SK-N-SH (cell line): ENCODE measurements at regions not wholly inside any gene's neighbourhood (a gene's known extent, or its start where the extent isn't known, plus 50 kb on each side); places are given as distances from the start of the nearest gene placed in this dataset.

Experiments used
- CTCF ChIA-PET: fragments of 300-600, 350-600 bp; formaldehyde crosslinking; extraction: SDS; loops from one replicate; lab custom pipeline; 2021; lab: Yijun Ruan, JAX
- POLR2A ChIA-PET: fragments of 350-600 bp; sonication (Branson Sonifier 250); formaldehyde crosslinking; extraction: SDS; loops from one replicate; lab custom pipeline; 2020; ENCODE audit warnings: antibody characterized with exemption, inconsistent platforms; lab: Yijun Ruan, JAX
- DNase-seq: peaks from one replicate; pipeline ENCODE4 v3.0.0; 2012
- H2AFZ ChIP-seq: fragments of 200-600 bp; sonication (generic); 2 replicates; pipeline ENCODE4 v1.8.1; 2016; ENCODE audit warnings: antibody characterized with exemption, mild to moderate bottlenecking, low read depth
- H3F3A ChIP-seq: fragments of 200-600 bp; sonication (generic); replicated peaks from 2 replicates; pipeline ENCODE3; 2016; ENCODE audit warnings: antibody characterized with exemption, mild to moderate bottlenecking; ENCODE audit not compliant: insufficient read depth
- H3K27ac ChIP-seq, 2 experiments: fragments of 200-500 bp in 1 of 2; fragments of 200-600 bp in 1 of 2; sonication (Bioruptor generic) in 1 of 2; sonication (generic), shearing (Covaris generic) in 1 of 2; 2 replicates each; pipeline versions ENCODE4 v1.5.1 to v1.6.1; 2014 to 2016; ENCODE audit warnings: low read depth in 2 of 2, inconsistent platforms in 1 of 2, low read length in 1 of 2, mild to moderate bottlenecking in 1 of 2, mixed read lengths in 1 of 2
- H3K27me3 ChIP-seq: fragments of 200-600 bp; sonication (generic), shearing (Covaris generic); 2 replicates; pipeline ENCODE4 v1.6.1; 2016; ENCODE audit warnings: mixed run types; ENCODE audit not compliant: insufficient read depth
- H3K36me3 ChIP-seq, 2 experiments: fragments of 200-500 bp in 1 of 2; fragments of 200-600 bp in 1 of 2; sonication (Bioruptor generic) in 1 of 2; sonication (generic) in 1 of 2; replicated peaks in 1 of 2; 2 replicates each; pipeline versions ENCODE3 to v1.5.1; 2014 to 2016; ENCODE audit warnings: low read length in 1 of 2, mild to moderate bottlenecking in 1 of 2; ENCODE audit not compliant: insufficient read depth in 2 of 2, control insufficient read depth in 1 of 2
- H3K4me1 ChIP-seq, 2 experiments: fragments of 200-500 bp in 1 of 2; fragments of 200-600 bp in 1 of 2; sonication (Bioruptor generic) in 1 of 2; sonication (generic), shearing (Covaris generic) in 1 of 2; 2 replicates each; pipeline versions ENCODE4 v1.5.1 to v1.6.1; 2014 to 2016; ENCODE audit warnings: low read depth in 1 of 2, low read length in 1 of 2, mixed run types in 1 of 2; ENCODE audit not compliant: insufficient read depth in 2 of 2, control insufficient read depth in 1 of 2
- H3K4me2 ChIP-seq: fragments of 200-600 bp; sonication (generic), shearing (Covaris generic); 2 replicates; pipeline ENCODE4 v1.6.1; 2017; ENCODE audit warnings: mixed run types
- H3K4me3 ChIP-seq, 2 experiments: fragments of 200-500 bp in 1 of 2; fragments of 200-600 bp in 1 of 2; sonication (Bioruptor generic) in 1 of 2; sonication (generic), shearing (Covaris generic) in 1 of 2; 2 replicates each; pipeline versions ENCODE4 v1.5.1 to v1.8.1; 2014 to 2016; ENCODE audit warnings: low read depth in 2 of 2, inconsistent platforms in 1 of 2, low read length in 1 of 2, mild to moderate bottlenecking in 1 of 2, mixed read lengths in 1 of 2, moderate library complexity in 1 of 2
- H3K79me2 ChIP-seq: fragments of 200-600 bp; sonication (generic); 2 replicates; pipeline ENCODE4 v1.8.1; 2017; ENCODE audit warnings: mild to moderate bottlenecking; ENCODE audit not compliant: insufficient read depth
- H3K9ac ChIP-seq: fragments of 200-600 bp; sonication (generic); 2 replicates; pipeline ENCODE4 v1.6.1; 2017; ENCODE audit warnings: mixed run types
- H3K9me2 ChIP-seq: fragments of 200-600 bp; sonication (generic); 2 replicates; pipeline ENCODE4 v1.6.1; 2017; ENCODE audit warnings: mixed run types
- H3K9me3 ChIP-seq: fragments of 200-600 bp; sonication (generic); 2 replicates; pipeline ENCODE4 v1.6.1; 2017; ENCODE audit warnings: mixed run types, mild to moderate bottlenecking, moderate library complexity
- H4K20me1 ChIP-seq: fragments of 200-600 bp; sonication (generic); 2 replicates; pipeline ENCODE4 v1.6.1; 2017; ENCODE audit warnings: mild to moderate bottlenecking, mixed run types; ENCODE audit not compliant: insufficient read depth
- GABPA ChIP-seq: IDR thresholded peaks from 2 replicates; pipeline ENCODE4 v1.4.0; 2012; ENCODE audit warnings: low read depth, mild to moderate bottlenecking
- JUND ChIP-seq: IDR thresholded peaks from 2 replicates; pipeline ENCODE4 v1.4.0; 2012
- MEF2A ChIP-seq: IDR thresholded peaks from 2 replicates; pipeline ENCODE4 v1.4.0; 2012; ENCODE audit warnings: low read depth, borderline replicate concordance
- MXI1 ChIP-seq: IDR thresholded peaks from 2 replicates; pipeline ENCODE4 v1.6.1; 2012; ENCODE audit warnings: mild to moderate bottlenecking, low read depth, low read length, improper control_type of control experiment
- NRF1 ChIP-seq: IDR thresholded peaks from 2 replicates; pipeline ENCODE4 v1.6.1; 2012; ENCODE audit warnings: low read depth, mild to moderate bottlenecking, low read length
- RAD21 ChIP-seq: IDR thresholded peaks from 2 replicates; pipeline ENCODE4 v1.6.1; 2012; ENCODE audit warnings: mild to moderate bottlenecking, low read length
- RCOR1 ChIP-seq: fragments of 150-350 bp; IDR thresholded peaks from 2 replicates; pipeline ENCODE4 v1.6.1; 2017; ENCODE audit warnings: antibody characterized with exemption, low read length
- RFX5 ChIP-seq: IDR thresholded peaks from 2 replicates; pipeline ENCODE4 v1.6.1; 2012; ENCODE audit warnings: mild to moderate bottlenecking, improper control_type of control experiment, low read length
- TEAD4 ChIP-seq: IDR thresholded peaks from 2 replicates; pipeline ENCODE4 v1.4.0; 2012; ENCODE audit warnings: mild to moderate bottlenecking, borderline replicate concordance; ENCODE audit not compliant: insufficient read depth
- YY1 ChIP-seq: IDR thresholded peaks from 2 replicates; pipeline ENCODE4 v1.4.0; 2012; ENCODE audit warnings: low read depth, mild to moderate bottlenecking
- WGBS: methylation state at CpG from one replicate; pipeline ENCODE4 v1.1.6; 2017; ENCODE audit warnings: low lambda C conversion rate; 5-methylcytosine and 5-hydroxymethylcytosine counted together
- TF ChIP-seq, protein P1 (sequence below): IDR thresholded peaks from 2 replicates; pipeline ENCODE4 v1.4.0; 2012; ENCODE audit warnings: low read depth
- TF ChIP-seq, protein P2 (sequence below): IDR thresholded peaks from 2 replicates; pipeline ENCODE4 v1.4.0; 2012; ENCODE audit warnings: low read depth, borderline replicate concordance
- TF ChIP-seq, protein P3 (sequence below): fragments of 200-600 bp; sonication (generic); IDR thresholded peaks from 2 replicates; pipeline ENCODE4 v1.6.1; 2017; ENCODE audit warnings: antibody characterized with exemption, mild to moderate bottlenecking, moderate library complexity
- TF ChIP-seq, protein P4 (sequence below): fragments of 150-350 bp; IDR thresholded peaks from 2 replicates; pipeline ENCODE4 v1.6.1; 2016; ENCODE audit warnings: mild to moderate bottlenecking, low read depth, low read length

DNA sequence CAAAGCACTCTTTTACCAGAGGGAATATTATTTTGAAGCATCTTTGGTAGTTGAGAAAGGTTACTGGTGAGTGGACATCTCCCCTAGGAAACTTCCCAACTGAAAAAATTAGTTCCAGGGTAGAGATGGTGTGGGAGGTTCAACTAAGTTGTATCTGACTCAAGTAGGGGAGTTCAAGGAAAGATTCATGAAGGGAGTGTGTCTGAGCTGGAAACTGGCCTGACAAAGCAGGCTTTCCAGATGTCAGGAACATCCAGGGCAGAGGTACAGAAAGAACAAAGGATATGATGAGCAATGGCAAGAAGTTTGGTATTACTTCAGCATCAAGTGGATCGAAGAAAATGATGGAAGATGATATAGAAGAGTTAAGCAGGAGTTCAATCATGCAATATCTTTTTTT lies 458.0 kb upstream of the RIOK2 start:
- H3K4me3 ChIP-seq: no peak overlapping the region
- H3K9ac ChIP-seq: no peak overlapping the region
- H3K9me3 ChIP-seq: no peaks in the 10 kb centered on the region
- H3K27me3 ChIP-seq: no peaks in the 10 kb centered on the region
- CTCF ChIA-PET: no interaction called here
- no peaks in the 10 kb centered on the region for H4K20me1 ChIP-seq
- H3F3A ChIP-seq: no peaks in the 10 kb centered on the region
- H3K79me2 ChIP-seq: no peaks in the 10 kb centered on the region
- H2AFZ ChIP-seq: no peak overlapping the region
- H3K27ac ChIP-seq: no peak overlapping the region
- no peak overlapping the region for H3K4me2 ChIP-seq
- H3K36me3 ChIP-seq: no peaks in the 10 kb centered on the region
- H3K9me2 ChIP-seq: no peaks in the 10 kb centered on the region
- WGBS: 9% methylated on average over 1 of the region's 1 CpG
- H3K4me1 ChIP-seq: no peaks in the 10 kb centered on the region
- POLR2A ChIA-PET: no interaction called here
- no peak for DNase-seq
- TF ChIP-seq NRF1: no peak

DNA sequence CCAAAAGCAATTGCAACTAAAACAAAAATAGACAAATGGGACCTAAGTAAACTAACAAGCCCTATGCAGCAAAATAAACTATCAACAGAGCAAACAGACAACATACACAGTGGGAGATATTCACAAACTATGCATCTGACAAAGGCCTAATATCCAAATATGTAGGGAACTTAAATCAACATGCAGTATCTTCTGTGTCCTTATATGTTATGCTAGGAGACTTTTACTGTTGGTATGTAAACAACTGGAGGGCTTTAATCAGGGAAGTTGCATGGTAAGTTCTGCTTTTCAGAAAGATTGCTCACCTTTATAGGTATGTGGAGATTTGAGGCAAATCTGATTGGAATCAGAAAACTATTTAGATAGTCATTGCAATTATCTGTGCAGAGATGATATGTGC lies 461.2 kb upstream of the RIOK2 start:
- Histone ChIP-seq H3K4me2 (no peak overlapping the region), H3F3A (no peaks in the 10 kb centered on the region), H4K20me1 (no peaks in the 10 kb centered on the region), H3K4me1 (no peaks in the 10 kb centered on the region), H3K4me3 (no peak overlapping the region), H3K9ac (no peak overlapping the region), H3K9me3 (peaks cover 8% of the 10 kb centered on the region), H2AFZ (no peak overlapping the region), H3K27me3 (no peaks in the 10 kb centered on the region), H3K9me2 (no peaks in the 10 kb centered on the region), H3K79me2 (no peaks in the 10 kb centered on the region), H3K27ac (no peak overlapping the region), H3K36me3 (no peaks in the 10 kb centered on the region)
- DNase-seq: no peak
- POLR2A ChIA-PET: no interaction called here
- TF ChIP-seq, protein P1, sequence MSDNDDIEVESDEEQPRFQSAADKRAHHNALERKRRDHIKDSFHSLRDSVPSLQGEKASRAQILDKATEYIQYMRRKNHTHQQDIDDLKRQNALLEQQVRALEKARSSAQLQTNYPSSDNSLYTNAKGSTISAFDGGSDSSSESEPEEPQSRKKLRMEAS: no peak
- TF ChIP-seq YY1: no peak
- no peak for TF ChIP-seq JUND
- TF ChIP-seq, protein P2, sequence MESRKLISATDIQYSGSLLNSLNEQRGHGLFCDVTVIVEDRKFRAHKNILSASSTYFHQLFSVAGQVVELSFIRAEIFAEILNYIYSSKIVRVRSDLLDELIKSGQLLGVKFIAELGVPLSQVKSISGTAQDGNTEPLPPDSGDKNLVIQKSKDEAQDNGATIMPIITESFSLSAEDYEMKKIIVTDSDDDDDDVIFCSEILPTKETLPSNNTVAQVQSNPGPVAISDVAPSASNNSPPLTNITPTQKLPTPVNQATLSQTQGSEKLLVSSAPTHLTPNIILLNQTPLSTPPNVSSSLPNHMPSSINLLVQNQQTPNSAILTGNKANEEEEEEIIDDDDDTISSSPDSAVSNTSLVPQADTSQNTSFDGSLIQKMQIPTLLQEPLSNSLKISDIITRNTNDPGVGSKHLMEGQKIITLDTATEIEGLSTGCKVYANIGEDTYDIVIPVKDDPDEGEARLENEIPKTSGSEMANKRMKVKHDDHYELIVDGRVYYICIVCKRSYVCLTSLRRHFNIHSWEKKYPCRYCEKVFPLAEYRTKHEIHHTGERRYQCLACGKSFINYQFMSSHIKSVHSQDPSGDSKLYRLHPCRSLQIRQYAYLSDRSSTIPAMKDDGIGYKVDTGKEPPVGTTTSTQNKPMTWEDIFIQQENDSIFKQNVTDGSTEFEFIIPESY: no peak
- TF ChIP-seq RFX5: no peak
- no peak for TF ChIP-seq MEF2A
- CTCF ChIA-PET: no interaction called here

DNA sequence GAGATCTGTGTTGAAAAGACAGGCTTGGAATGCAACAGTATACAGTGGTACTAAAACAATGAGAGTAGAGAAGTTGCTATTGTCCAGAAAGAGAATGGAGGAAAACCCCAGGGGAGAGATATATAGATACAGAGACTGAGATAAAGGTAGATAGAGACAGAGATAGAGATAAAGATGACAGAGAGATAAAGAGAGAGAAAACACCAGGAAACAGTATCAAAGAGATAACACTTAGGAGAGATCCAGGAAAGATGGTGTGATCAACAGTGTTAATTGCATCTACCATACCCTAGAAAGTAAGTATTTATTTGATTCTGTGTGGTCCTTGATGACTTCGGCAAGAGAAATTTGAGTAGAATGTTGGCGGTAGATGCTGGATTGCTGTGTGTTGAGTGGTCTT lies 461.8 kb upstream of the RIOK2 start:
- Histone ChIP-seq H3K36me3 (no peaks in the 10 kb centered on the region), H3K4me3 (no peak overlapping the region), H3K9me2 (no peaks in the 10 kb centered on the region), H2AFZ (no peak overlapping the region), H3K27ac (no peak overlapping the region), H3K9ac (no peak overlapping the region), H3F3A (no peaks in the 10 kb centered on the region), H3K9me3 (peaks cover 8% of the 10 kb centered on the region), H3K27me3 (no peaks in the 10 kb centered on the region), H3K79me2 (no peaks in the 10 kb centered on the region), H4K20me1 (no peaks in the 10 kb centered on the region), H3K4me2 (no peak overlapping the region), H3K4me1 (no peaks in the 10 kb centered on the region)
- TF ChIP-seq MXI1 (no peak), RFX5 (no peak), RCOR1 (no peak), RAD21 (no peak), GABPA (no peak), TEAD4 (no peak)
- TF ChIP-seq, protein P3, sequence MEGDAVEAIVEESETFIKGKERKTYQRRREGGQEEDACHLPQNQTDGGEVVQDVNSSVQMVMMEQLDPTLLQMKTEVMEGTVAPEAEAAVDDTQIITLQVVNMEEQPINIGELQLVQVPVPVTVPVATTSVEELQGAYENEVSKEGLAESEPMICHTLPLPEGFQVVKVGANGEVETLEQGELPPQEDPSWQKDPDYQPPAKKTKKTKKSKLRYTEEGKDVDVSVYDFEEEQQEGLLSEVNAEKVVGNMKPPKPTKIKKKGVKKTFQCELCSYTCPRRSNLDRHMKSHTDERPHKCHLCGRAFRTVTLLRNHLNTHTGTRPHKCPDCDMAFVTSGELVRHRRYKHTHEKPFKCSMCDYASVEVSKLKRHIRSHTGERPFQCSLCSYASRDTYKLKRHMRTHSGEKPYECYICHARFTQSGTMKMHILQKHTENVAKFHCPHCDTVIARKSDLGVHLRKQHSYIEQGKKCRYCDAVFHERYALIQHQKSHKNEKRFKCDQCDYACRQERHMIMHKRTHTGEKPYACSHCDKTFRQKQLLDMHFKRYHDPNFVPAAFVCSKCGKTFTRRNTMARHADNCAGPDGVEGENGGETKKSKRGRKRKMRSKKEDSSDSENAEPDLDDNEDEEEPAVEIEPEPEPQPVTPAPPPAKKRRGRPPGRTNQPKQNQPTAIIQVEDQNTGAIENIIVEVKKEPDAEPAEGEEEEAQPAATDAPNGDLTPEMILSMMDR: no peak
- TF ChIP-seq, protein P4, sequence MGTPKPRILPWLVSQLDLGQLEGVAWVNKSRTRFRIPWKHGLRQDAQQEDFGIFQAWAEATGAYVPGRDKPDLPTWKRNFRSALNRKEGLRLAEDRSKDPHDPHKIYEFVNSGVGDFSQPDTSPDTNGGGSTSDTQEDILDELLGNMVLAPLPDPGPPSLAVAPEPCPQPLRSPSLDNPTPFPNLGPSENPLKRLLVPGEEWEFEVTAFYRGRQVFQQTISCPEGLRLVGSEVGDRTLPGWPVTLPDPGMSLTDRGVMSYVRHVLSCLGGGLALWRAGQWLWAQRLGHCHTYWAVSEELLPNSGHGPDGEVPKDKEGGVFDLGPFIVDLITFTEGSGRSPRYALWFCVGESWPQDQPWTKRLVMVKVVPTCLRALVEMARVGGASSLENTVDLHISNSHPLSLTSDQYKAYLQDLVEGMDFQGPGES: no peak
- WGBS: 84% methylated on average over 2 of the region's 2 CpGs
- POLR2A ChIA-PET: no interaction called here
- CTCF ChIA-PET: no interaction called here
- DNase-seq: no peak
